ENCODE measurements at regions not wholly inside any gene's neighbourhood (a gene's known extent, or its start where the extent isn't known, plus 50 kb on each side); places are given as distances from the start of the nearest gene placed in this dataset.

DNA sequence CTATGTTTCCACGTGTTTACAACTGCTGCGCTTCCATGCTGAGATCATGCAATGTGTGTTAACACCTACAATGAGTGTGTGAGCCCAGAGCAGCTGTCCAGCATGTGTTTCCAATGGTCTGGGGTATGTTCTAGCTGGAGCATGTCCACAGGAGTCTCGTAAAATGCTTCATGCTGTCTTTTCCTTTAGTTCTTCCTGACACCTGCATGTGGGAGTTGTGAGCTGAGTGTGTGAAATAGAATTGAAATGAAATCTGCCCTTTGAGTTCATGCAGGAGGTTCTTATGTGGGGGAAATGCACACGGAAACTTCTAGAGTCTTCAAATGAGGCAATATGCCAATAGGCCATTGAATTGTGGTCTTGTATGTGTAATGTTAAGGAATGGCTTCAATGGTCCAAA lies 205.1 kb downstream of the RND3 start:
- TF ChIP-seq POLR2AphosphoS5 (IDR thresholded peaks at IDR 0.05), result no peak
- TF ChIP-seq, protein P1, sequence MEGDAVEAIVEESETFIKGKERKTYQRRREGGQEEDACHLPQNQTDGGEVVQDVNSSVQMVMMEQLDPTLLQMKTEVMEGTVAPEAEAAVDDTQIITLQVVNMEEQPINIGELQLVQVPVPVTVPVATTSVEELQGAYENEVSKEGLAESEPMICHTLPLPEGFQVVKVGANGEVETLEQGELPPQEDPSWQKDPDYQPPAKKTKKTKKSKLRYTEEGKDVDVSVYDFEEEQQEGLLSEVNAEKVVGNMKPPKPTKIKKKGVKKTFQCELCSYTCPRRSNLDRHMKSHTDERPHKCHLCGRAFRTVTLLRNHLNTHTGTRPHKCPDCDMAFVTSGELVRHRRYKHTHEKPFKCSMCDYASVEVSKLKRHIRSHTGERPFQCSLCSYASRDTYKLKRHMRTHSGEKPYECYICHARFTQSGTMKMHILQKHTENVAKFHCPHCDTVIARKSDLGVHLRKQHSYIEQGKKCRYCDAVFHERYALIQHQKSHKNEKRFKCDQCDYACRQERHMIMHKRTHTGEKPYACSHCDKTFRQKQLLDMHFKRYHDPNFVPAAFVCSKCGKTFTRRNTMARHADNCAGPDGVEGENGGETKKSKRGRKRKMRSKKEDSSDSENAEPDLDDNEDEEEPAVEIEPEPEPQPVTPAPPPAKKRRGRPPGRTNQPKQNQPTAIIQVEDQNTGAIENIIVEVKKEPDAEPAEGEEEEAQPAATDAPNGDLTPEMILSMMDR (IDR thresholded peaks at IDR 0.05 in 8 of 11, conservative IDR thresholded peaks at IDR 0.05 in 3 of 11), result no peak

Data from spleen (tissue), 7 donors.